GM21447 (cell line): ENCODE measurements at regions not wholly inside any gene's neighbourhood (a gene's known extent, or its start where the extent isn't known, plus 50 kb on each side); places are given as distances from the start of the nearest gene placed in this dataset.
"Not testable (repeated sequence)": the region's sequence is repeated elsewhere in the genome, so short reads cannot be mapped to it uniquely, and the experiment has no call there.

Experiments used
- ATAC-seq: cut with Tn5 transposase; IDR thresholded peaks from one replicate; pipeline ENCODE4 v1.9.1; 2021; ENCODE audit not compliant: unreplicated experiment

DNA sequence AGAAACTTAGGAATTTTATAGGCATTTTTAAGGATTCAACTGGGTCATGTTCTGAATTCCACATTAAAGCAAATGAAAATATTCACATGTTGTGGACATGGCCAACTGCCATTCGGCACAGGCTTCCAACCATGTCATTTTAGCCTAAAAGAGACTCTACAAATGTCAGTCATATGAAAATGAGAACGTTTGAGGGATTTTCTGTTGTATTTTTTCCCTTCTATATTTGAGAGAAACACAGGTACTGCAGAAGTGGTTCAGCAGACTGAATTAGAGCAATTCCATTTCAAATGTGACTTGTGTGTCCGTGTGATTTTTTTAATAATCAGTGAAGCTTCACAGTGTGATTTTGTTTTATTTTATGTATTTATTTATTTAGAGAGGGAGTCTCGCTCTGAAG is 124.3 kb downstream of the TP53TG3F start:
- not testable (repeated sequence) for ATAC-seq

DNA sequence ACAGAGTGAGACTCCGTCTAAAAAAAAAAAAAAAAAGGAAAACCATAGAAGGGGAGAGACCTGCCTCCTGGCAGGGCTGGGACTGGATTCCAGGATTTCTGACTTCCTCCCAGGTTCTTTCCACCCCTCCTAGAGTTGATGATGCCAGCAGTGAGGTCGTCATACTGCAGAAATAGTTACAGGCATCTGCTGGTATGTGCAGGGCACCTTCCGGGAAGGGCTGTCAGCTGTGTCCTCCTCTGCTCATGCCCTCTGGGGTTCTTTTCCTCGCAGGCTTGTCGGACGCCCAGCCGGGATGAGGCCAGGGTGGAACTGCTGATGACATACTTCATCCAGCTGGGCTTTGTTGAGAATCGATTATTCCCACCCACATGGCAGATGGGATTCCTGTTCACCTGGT is 129.2 kb downstream of the TP53TG3F start:
- ATAC-seq: not testable (repeated sequence)

DNA sequence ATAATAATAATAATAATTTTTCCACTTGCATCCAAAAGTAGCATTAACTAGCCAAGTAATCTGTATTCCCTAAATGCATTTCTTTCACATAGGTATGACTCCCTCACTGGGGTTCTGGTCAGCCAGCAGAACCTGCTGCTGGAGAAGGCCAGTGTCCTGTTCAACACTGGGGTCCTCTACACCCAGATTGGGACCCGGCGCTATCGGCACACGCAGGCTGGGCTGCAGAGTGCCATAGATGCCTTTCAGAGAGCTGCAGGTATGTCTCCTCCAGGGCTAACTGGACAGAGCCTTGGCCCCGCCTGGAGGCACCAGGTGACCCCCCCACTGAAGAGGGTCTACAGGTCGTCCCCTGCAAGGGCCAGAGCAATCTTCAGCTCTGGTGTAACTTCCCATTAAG is 133.9 kb downstream of the TP53TG3F start:
- not testable (repeated sequence) for ATAC-seq

DNA sequence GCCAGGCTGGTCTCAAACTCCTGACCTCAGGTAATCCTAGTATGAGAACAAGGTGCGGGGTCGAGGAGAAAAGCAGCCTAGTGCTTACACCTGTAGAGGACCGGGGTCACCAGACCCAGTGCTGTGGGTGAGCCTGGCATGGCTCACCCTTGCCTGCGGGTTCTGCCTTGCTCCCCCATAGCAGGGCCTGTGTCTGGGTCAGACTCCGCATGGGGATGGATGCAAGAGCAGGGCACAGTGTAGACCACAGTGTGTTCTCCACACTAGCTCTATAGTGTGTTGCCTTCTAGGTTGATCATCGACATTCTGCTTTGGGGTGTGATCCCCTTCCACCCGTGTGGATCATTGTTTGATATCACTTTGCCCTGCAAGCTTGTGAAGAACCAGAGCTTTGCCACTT is 135.7 kb downstream of the TP53TG3F start:
- not testable (repeated sequence) for ATAC-seq

DNA sequence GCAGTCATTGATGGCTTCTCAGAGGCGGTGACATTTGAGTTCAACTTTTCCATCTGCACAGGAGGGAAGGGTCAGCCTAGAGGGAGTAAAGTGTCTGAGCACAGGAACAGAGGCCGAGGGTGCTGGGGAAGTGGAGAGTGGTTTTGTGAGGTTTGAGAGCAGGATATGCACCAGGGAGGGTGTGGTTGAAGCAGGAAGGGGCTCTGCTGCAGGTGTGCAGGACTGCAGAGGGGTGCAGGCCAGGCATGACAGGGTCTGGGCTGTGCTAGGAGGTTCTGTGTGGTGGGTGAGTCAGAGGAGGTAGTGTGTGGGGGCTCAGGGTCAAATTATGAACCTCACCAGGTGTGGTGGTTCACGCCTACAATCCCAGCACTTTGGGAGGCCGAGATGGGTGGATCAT is 141.6 kb downstream of the TP53TG3F start:
- peak; percentile 81 for ATAC-seq

GRCh38 chr16:33623535-33624077 is 164.2 kb downstream of the TP53TG3F start:
- ATAC-seq: not testable (repeated sequence)

GRCh38 chr16:33628895-33629294 is 169.5 kb downstream of the TP53TG3F start:
- not testable (repeated sequence) for ATAC-seq

- ATAC-seq: not testable (repeated sequence)
Measured at GRCh38 chr16:33631713-33632112, 172.3 kb downstream of the TP53TG3F start.

GRCh38 chr16:33634057-33634456 is 174.6 kb downstream of the TP53TG3F start:
- ATAC-seq: not testable (repeated sequence)

- ATAC-seq: not testable (repeated sequence)
Measured at GRCh38 chr16:33636760-33637159, 177.3 kb downstream of the TP53TG3F start.

DNA sequence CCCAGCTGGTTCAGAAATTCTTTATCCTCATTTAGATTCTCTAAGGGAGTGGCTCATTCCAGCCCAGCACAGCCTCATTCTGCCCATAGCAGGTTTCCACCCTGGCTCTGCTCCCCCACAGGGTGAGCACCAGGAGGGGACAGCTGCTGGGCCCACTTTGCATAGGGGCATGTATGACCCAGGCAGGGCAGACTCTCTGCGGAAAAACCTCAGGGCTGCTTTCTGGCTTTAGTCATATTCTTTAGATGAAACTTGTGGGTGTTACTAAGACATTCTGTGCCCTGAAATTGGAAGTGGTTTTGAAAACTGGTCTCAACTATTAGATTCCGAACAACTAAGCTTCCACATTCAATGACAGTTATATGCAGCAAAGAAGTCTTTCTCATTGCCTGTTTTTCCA is 183.9 kb downstream of the TP53TG3F start:
- ATAC-seq: peak; percentile 88

GRCh38 chr16:33643698-33644381 is 184.4 kb downstream of the TP53TG3F start:
- peak; percentile 60 for ATAC-seq

GRCh38 chr16:33646386-33646785 is 187.0 kb downstream of the TP53TG3F start:
- ATAC-seq: not testable (repeated sequence)

DNA sequence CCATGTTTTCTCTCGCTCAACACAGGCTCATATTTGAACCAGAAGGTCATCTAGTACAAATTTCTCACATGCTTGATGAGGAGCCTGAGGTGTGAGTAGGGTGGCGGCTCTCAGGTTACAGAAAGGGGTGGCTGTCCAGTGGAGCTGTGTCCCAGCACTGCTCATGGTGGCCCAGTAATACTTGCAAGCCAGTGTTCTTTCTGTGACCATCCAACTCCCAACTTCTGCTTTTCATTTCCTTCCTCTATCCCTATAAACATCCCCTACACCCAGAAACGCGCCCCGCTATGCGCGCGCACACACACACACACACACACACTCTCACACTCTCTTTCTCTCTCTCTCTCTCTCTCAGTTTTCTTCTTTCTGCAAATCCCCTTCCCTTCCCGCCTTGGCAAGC is 196.3 kb downstream of the TP53TG3F start:
- ATAC-seq: not testable (repeated sequence)

GRCh38 chr16:33656394-33656793 is 197.0 kb downstream of the TP53TG3F start:
- peak; percentile 65 for ATAC-seq

DNA sequence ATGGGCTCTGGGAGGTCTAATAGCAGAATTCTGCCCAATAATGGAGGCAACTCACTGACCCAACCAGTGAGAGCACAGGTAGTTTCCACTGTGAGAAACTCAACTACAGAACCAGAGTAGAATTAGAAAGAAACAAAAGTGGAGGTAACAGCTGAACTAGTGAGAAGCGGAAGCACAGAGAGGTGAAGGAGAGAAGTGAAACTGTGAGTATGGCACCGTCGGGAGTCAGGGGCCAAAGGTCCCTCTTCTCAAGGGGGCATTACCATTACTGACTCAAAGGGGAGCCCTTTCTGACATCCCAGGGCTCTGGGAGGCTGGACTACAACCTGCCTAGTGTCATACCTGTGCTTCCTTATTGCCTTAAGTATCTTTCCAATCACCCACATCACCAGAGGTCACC is 198.3 kb downstream of the TP53TG3F start:
- peak; percentile 70 for ATAC-seq

DNA sequence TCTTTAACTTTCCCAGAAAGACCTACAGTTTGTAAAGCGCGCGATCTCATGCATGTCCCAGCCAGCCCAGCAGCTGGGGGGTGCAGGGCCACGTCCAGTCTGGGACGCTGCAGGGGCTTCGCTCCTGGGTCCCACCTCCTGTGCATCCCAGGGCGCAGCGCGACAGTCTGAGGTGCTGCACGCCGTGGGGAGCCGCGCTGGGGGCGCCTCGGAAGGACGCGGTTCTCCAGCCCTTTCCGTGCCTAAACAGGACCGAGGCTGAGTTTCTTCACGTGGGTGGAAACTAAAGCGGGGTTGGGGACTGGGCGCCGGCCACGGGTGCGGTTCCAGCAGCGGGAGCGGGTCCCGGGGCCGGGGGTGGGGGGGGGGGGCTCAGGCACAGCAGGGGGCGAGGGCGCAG is 221.4 kb downstream of the TP53TG3F start:
- not testable (repeated sequence) for ATAC-seq

DNA sequence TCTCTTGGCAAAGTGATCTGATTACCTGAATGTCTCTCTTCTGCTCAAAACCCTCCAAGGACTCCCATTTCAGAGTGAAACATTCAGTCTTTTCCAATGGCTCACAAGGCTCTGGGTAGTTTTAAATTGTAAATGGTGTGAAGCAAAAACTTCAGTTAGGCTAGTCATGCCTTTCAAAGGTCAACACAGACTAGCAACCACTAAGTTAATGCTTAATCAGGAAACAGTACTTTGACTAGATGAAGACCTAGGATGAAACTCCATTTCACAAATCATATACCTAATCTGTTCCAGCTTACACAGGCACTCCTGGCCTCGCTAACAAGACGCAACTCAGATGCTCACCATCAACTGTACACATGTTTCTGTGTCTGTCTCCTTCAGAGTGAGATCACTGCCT is 240.9 kb downstream of the TP53TG3F start:
- not testable (repeated sequence) for ATAC-seq

GRCh38 chr16:33706845-33707590 is 247.6 kb downstream of the TP53TG3F start:
- ATAC-seq: not testable (repeated sequence)

DNA sequence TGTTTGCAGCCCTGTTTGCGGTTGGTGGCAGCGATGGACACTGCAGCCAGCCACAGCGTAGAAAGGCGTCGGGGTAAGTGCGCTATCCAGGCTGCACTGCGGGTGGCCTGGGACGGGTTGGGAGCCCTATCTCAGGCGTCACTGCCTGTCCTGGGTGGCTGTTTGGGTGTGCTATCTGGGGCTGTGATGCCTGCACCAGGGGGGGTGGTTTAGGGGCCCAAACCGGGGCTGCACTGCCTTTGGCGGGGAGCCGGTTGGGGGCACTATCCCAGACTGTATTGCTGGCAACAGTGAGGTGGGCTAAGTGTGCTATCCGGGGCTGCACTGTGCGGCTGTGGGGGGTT is 248.2 kb downstream of the TP53TG3F start:
- ATAC-seq: not testable (repeated sequence)

GRCh38 chr16:33709856-33710695 is 250.7 kb downstream of the TP53TG3F start:
- ATAC-seq: not testable (repeated sequence)
